ENCODE measurements at regions not wholly inside any gene's neighbourhood (a gene's known extent, or its start where the extent isn't known, plus 50 kb on each side); places are given as distances from the start of the nearest gene placed in this dataset.

- TF ChIP-seq CTCF (conservative IDR thresholded peaks at IDR 0.05 in 1 of 2, IDR thresholded peaks at IDR 0.05 in 1 of 2; ENCODE audit: extremely low read depth in 1 of 2, insufficient read depth in 1 of 2, low read depth in 1 of 2, low read length in 2 of 2): no peak
- TF ChIP-seq EZH2 (IDR thresholded peaks at IDR 0.05; ENCODE audit: borderline replicate concordance, low read length): no peak
These were observed 74.4 kb upstream of the CHODL start for GRCh38 chr21:18170221-18170620.

Measured in mammary epithelial cell (primary cell).